Endothelial cell of umbilical vein (primary cell): ENCODE measurements at regions not wholly inside any gene's neighbourhood (a gene's known extent, or its start where the extent isn't known, plus 50 kb on each side); places are given as distances from the start of the nearest gene placed in this dataset.

ENCODE experiments used
- BruUV-seq: library from RNA; stranded (reverse); fragments of 400-500 nt; replicated peaks from 2 replicates; lab custom pipeline; 2021; lab: Mats Ljungman, UMichigan
- CTCF ChIA-PET: fragments of 300-600, 350-600 bp; sonication (Branson Sonifier 250); formaldehyde crosslinking; loops from one replicate; lab custom pipeline; 2021; ENCODE audit warnings: antibody characterized with exemption, inconsistent platforms; lab: Charles Lee
- POLR2A ChIA-PET: fragments of 300-600, 350-600 bp; sonication (Branson Sonifier 250); formaldehyde crosslinking; loops from one replicate; lab custom pipeline; 2021; ENCODE audit warnings: antibody characterized with exemption, inconsistent platforms; lab: Charles Lee
- DNase-seq: peaks from one replicate; pipeline ENCODE4 v3.0.0-alpha.2; 2011; ENCODE audit warnings: low read depth, low spot score
- FAIRE-seq: peaks from 2 replicates; lab custom pipeline; 2011; peaks lifted over from hg19 to GRCh38; lab: Jason Lieb, UNC
- H2AFZ ChIP-seq: 2 replicates; pipeline ENCODE4 v1.6.0; 2012; ENCODE audit warnings: low read depth, low read length, control low read depth, inconsistent platforms
- H3K27ac ChIP-seq: 2 replicates; pipeline ENCODE4 v1.5.1; 2011; ENCODE audit warnings: low read depth, mild to moderate bottlenecking, control low read depth, low read length, moderate library complexity; ENCODE audit not compliant: insufficient read depth
- H3K27me3 ChIP-seq, 2 experiments: 2 replicates each; pipeline versions ENCODE4 v1.6.0 to v1.6.1; 2011; ENCODE audit warnings: low read length in 2 of 2, mixed read lengths in 1 of 2; ENCODE audit not compliant: control insufficient read depth in 2 of 2, insufficient read depth in 2 of 2
- H3K36me3 ChIP-seq, 2 experiments: 2 replicates in 1 of 2; 3 replicates in 1 of 2; pipeline ENCODE4 v1.5.1; 2011; ENCODE audit warnings: low read length in 2 of 2, mild to moderate bottlenecking in 1 of 2, moderate library complexity in 1 of 2; ENCODE audit not compliant: control insufficient read depth in 2 of 2, insufficient read depth in 2 of 2; ENCODE audit errors: extremely low read depth in 1 of 2
- H3K4me1 ChIP-seq: 3 replicates; pipeline ENCODE4 v1.5.1; 2011; ENCODE audit warnings: mild to moderate bottlenecking, low read length; ENCODE audit not compliant: control insufficient read depth, insufficient read depth; ENCODE audit errors: extremely low read depth
- H3K4me2 ChIP-seq: 2 replicates; pipeline ENCODE4 v1.6.1; 2011; ENCODE audit warnings: low read length, control low read depth, mixed read lengths; ENCODE audit not compliant: insufficient read depth
- H3K4me3 ChIP-seq, 3 experiments: fragments of 200-600 bp in 1 of 3; sonication (generic), shearing (Covaris generic) in 1 of 3; replicated peaks in 1 of 3; 2 replicates each; pipeline ENCODE4 v1.5.1; 2011 to 2016; ENCODE audit warnings: control low read depth in 3 of 3, low read length in 3 of 3, mild to moderate bottlenecking in 2 of 3, inconsistent platforms in 1 of 3, low read depth in 1 of 3, moderate library complexity in 1 of 3; ENCODE audit not compliant: insufficient read depth in 1 of 3
- H3K79me2 ChIP-seq: 2 replicates; pipeline ENCODE4 v1.6.0; 2012; ENCODE audit warnings: low read length, inconsistent platforms; ENCODE audit not compliant: control insufficient read depth, insufficient read depth
- H3K9ac ChIP-seq: replicated peaks from 2 replicates; pipeline ENCODE3; 2011; ENCODE audit warnings: low read length, control low read depth; ENCODE audit not compliant: insufficient read depth; ENCODE audit errors: extremely low read depth
- H3K9me1 ChIP-seq: replicated peaks from 3 replicates; pipeline ENCODE4 v1.6.0; 2011; ENCODE audit warnings: mild to moderate bottlenecking, low read length; ENCODE audit not compliant: control insufficient read depth, insufficient read depth; ENCODE audit errors: extremely low read depth
- H3K9me3 ChIP-seq: replicated peaks from 2 replicates; pipeline ENCODE4 v1.5.1; 2012; ENCODE audit warnings: low read length, inconsistent platforms; ENCODE audit not compliant: control insufficient read depth, insufficient read depth
- H4K20me1 ChIP-seq: replicated peaks from 2 replicates; pipeline ENCODE3; 2011; ENCODE audit warnings: mild to moderate bottlenecking, low read length; ENCODE audit not compliant: control insufficient read depth, insufficient read depth; ENCODE audit errors: extremely low read depth
- CTCF ChIP-seq, 2 donors: IDR thresholded peaks; 1 replicate in 1 of 2; 2 replicates in 1 of 2; pipeline ENCODE4 v1.5.1; 2011; ENCODE audit warnings: low read length in 2 of 2, mild to moderate bottlenecking in 2 of 2, moderate library complexity in 2 of 2, control low read depth in 1 of 2, inconsistent platforms in 1 of 2, low read depth in 1 of 2; ENCODE audit not compliant: insufficient read depth in 1 of 2; ENCODE audit errors: extremely low read depth in 1 of 2
- EZH2 ChIP-seq: IDR thresholded peaks from 2 replicates; pipeline ENCODE4 v1.6.1; 2012; ENCODE audit warnings: borderline replicate concordance, low read depth, mild to moderate bottlenecking, moderate library complexity, low read length, inconsistent platforms; ENCODE audit not compliant: severe bottlenecking
- FOS ChIP-seq: IDR thresholded peaks from 2 replicates; pipeline ENCODE4 v1.6.1; 2011; ENCODE audit warnings: mild to moderate bottlenecking, low read length, moderate library complexity, borderline replicate concordance; ENCODE audit not compliant: insufficient read depth
- GATA2 ChIP-seq: IDR thresholded peaks from 2 replicates; pipeline ENCODE4 v1.7.0; 2011; ENCODE audit warnings: low read depth, mild to moderate bottlenecking, moderate library complexity, mixed read lengths, low read length; ENCODE audit not compliant: insufficient read length, insufficient read depth
- JUN ChIP-seq: IDR thresholded peaks from 2 replicates; pipeline ENCODE4 v1.6.1; 2011; ENCODE audit warnings: borderline replicate concordance, low read depth; ENCODE audit not compliant: insufficient read length, insufficient read depth
- MAX ChIP-seq: IDR thresholded peaks from 2 replicates; pipeline ENCODE4 v1.6.1; 2011; ENCODE audit not compliant: insufficient read depth, insufficient read length
- MYC ChIP-seq: IDR thresholded peaks from one replicate; pipeline ENCODE4 v1.6.1; 2011; ENCODE audit warnings: mild to moderate bottlenecking, low read depth, low read length
- POLR2A ChIP-seq: IDR thresholded peaks from 2 replicates; pipeline ENCODE4 v1.6.1; 2012; ENCODE audit warnings: low read depth, mild to moderate bottlenecking, control low read depth, low read length
- POLR2AphosphoS5 ChIP-seq: IDR thresholded peaks from 2 replicates; pipeline ENCODE4 v1.6.1; 2012; ENCODE audit warnings: low read depth, mild to moderate bottlenecking, control low read depth, low read length, moderate library complexity; ENCODE audit not compliant: insufficient read depth
- dilution Hi-C: fragments of 300-500 bp; cut with MboI; formaldehyde crosslinking; loops from one replicate; pipeline ENCODE4 v1.15.0; 2019; ENCODE audit warnings: low sequenced_read_pairs; ENCODE audit not compliant: extremely low pct_ligation_motif_present
- intact Hi-C: fragments of 100-400 bp; cut with micrococcal nuclease; formaldehyde crosslinking; loops from one replicate; pipeline ENCODE4 v1.10.0; 2022

- ChIA-PET CTCF (no interaction called here), POLR2A (no interaction called here)
- Histone ChIP-seq H3K79me2 (no peaks in the 10 kb centered on the region), H2AFZ (peak overlapping the region; percentile 46), H3K4me2 (no peak overlapping the region), H3K9me3 (no peaks in the 10 kb centered on the region), H3K27me3 (no peaks in the 10 kb centered on the region), H3K4me3 (no peak overlapping the region), H3K9me1 (no peaks in the 10 kb centered on the region), H4K20me1 (no peaks in the 10 kb centered on the region), H3K9ac (no peak overlapping the region), H3K27ac (no peak overlapping the region), H3K36me3 (no peaks in the 10 kb centered on the region), H3K4me1 (peaks cover 3% of the 10 kb centered on the region)
- TF ChIP-seq GATA2, result no peak
- FAIRE-seq, result peak; percentile 69
- peak; percentile 87 for DNase-seq
- intact Hi-C loops, result no loop called here
- BruUV-seq, result no TSS peak
- dilution Hi-C loops, result no loop called here
Measured at GRCh38 chr15:95499397-95499796, 831.1 kb upstream of the NR2F2 start.

- intact Hi-C loops, result no loop called here
- DNase-seq, result no peak
- POLR2A ChIA-PET, result no interaction called here
- no peak for FAIRE-seq
- H2AFZ ChIP-seq, result no peak overlapping the region
- H4K20me1 ChIP-seq, result no peaks in the 10 kb centered on the region
- H3K79me2 ChIP-seq, result no peaks in the 10 kb centered on the region
- no peaks in the 10 kb centered on the region for H3K9me3 ChIP-seq
- peaks cover 3% of the 10 kb centered on the region for H3K4me1 ChIP-seq
- H3K4me3 ChIP-seq, result no peak overlapping the region
- H3K27ac ChIP-seq, result no peak overlapping the region
- CTCF ChIA-PET, result no interaction called here
- H3K36me3 ChIP-seq, result no peaks in the 10 kb centered on the region
- H3K9ac ChIP-seq, result no peak overlapping the region
- no peak overlapping the region for H3K4me2 ChIP-seq
- BruUV-seq, result no TSS peak
- no peaks in the 10 kb centered on the region for H3K9me1 ChIP-seq
- H3K27me3 ChIP-seq, result no peaks in the 10 kb centered on the region
- TF ChIP-seq POLR2AphosphoS5 (no peak), FOS (no peak), EZH2 (no peak), GATA2 (no peak), MAX (no peak), JUN (no peak), POLR2A (no peak), MYC (no peak), CTCF (IDR thresholded peaks at IDR 0.05; ENCODE audit: extremely low read depth in 1 of 2, insufficient read depth in 1 of 2, low read depth in 1 of 2, low read length in 2 of 2) (no peak)
- dilution Hi-C loops, result no loop called here
Measured at GRCh38 chr15:95501865-95502264, 828.6 kb upstream of the NR2F2 start.
